Gastrocnemius medialis (tissue), 4 donors: ENCODE measurements at regions not wholly inside any gene's neighbourhood (a gene's known extent, or its start where the extent isn't known, plus 50 kb on each side); places are given as distances from the start of the nearest gene placed in this dataset.

ENCODE experiments used
- ATAC-seq, 2 donors: fragments of 150-250 bp; one replicate each; pipeline ENCODE4 v1.9.1; 2016
- DNase-seq, 2 donors: peaks; one replicate each; pipeline ENCODE4 v3.0.0-alpha.2; 2019
- H3K27ac ChIP-seq, 4 donors: fragments of 200-600 bp; sonication (generic); 1 replicate in 1 of 4; 2 replicates in 3 of 4; pipeline ENCODE4 v1.5.1; 2016 to 2018; ENCODE audit warnings: mild to moderate bottlenecking in 2 of 4, moderate library complexity in 1 of 4
- H3K27me3 ChIP-seq, 3 donors: fragments of 200-600 bp; sonication (generic) in 2 of 3; 1 replicate in 1 of 3; 2 replicates in 2 of 3; pipeline versions ENCODE4 v1.5.1 to v1.6.0; 2016 to 2019; ENCODE audit warnings: mild to moderate bottlenecking in 1 of 3, moderate library complexity in 1 of 3
- H3K36me3 ChIP-seq, 2 donors: fragments of 200-600 bp; sonication (generic) in 1 of 2; one replicate each; pipeline ENCODE4 v1.5.1; 2017 to 2018
- H3K4me1 ChIP-seq, 2 donors: fragments of 200-600 bp; sonication (generic) in 1 of 2; one replicate each; pipeline ENCODE4 v1.5.1; 2016 to 2017; ENCODE audit warnings: mild to moderate bottlenecking in 2 of 2
- H3K4me3 ChIP-seq, 4 donors: fragments of 200-600 bp; sonication (generic) in 3 of 4; 1 replicate in 1 of 4; 2 replicates in 3 of 4; pipeline ENCODE4 v1.5.1; 2016 to 2019; ENCODE audit warnings: mild to moderate bottlenecking in 2 of 4
- H3K9me3 ChIP-seq, 3 donors: fragments of 200-600 bp; sonication (generic) in 2 of 3; 1 replicate in 1 of 3; 2 replicates in 2 of 3; pipeline ENCODE4 v1.5.1; 2016 to 2019
- POLR2A ChIP-seq, 2 donors: fragments of 450-650 bp; IDR thresholded peaks; one replicate each; pipeline ENCODE4 v1.6.1; 2017; ENCODE audit warnings: antibody characterized with exemption in 2 of 2, mild to moderate bottlenecking in 2 of 2, moderate library complexity in 2 of 2
- in situ Hi-C, 4 donors: fragments of 200-750 bp; cut with MboI; loops; one replicate each; pipeline versions ENCODE4 v1.15.0 to v1.8.0; 2017; ENCODE audit warnings: low sequenced_read_pairs in 4 of 4
- intact Hi-C: fragments of 100-400 bp; cut with DNase I; formaldehyde crosslinking; loops from one replicate; pipeline ENCODE4 v1.15.1; 2023; ENCODE audit warnings: low total_unique reads
- TF ChIP-seq, protein P1 (sequence below), 5 experiments: fragments of 450-650 bp in 3 of 5; fragments of 200-600 bp in 2 of 5; sonication (generic) in 2 of 5; IDR thresholded peaks in 4 of 5; conservative IDR thresholded peaks in 1 of 5; 1 replicate in 4 of 5; 2 replicates in 1 of 5; pipeline ENCODE4 v1.5.1; 2016 to 2019; ENCODE audit warnings: antibody characterized with exemption in 5 of 5, mild to moderate bottlenecking in 3 of 5, moderate library complexity in 3 of 5

- H3K36me3 ChIP-seq = no peaks in the 10 kb centered on the region
- ATAC-seq (no peak), DNase-seq (no peak)
- H3K9me3 ChIP-seq = no peaks in the 10 kb centered on the region
- in situ Hi-C loops = no loop called here
- TF ChIP-seq, protein P1, sequence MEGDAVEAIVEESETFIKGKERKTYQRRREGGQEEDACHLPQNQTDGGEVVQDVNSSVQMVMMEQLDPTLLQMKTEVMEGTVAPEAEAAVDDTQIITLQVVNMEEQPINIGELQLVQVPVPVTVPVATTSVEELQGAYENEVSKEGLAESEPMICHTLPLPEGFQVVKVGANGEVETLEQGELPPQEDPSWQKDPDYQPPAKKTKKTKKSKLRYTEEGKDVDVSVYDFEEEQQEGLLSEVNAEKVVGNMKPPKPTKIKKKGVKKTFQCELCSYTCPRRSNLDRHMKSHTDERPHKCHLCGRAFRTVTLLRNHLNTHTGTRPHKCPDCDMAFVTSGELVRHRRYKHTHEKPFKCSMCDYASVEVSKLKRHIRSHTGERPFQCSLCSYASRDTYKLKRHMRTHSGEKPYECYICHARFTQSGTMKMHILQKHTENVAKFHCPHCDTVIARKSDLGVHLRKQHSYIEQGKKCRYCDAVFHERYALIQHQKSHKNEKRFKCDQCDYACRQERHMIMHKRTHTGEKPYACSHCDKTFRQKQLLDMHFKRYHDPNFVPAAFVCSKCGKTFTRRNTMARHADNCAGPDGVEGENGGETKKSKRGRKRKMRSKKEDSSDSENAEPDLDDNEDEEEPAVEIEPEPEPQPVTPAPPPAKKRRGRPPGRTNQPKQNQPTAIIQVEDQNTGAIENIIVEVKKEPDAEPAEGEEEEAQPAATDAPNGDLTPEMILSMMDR (IDR thresholded peaks at IDR 0.05 in 4 of 5, conservative IDR thresholded peaks at IDR 0.05 in 1 of 5) = no peak
- no peak for TF ChIP-seq POLR2A (IDR thresholded peaks at IDR 0.05)
- H3K27me3 ChIP-seq = no peaks in the 10 kb centered on the region
- intact Hi-C loops = no loop called here
- no peak overlapping the region for H3K27ac ChIP-seq
- no peak overlapping the region for H3K4me3 ChIP-seq
- no peaks in the 10 kb centered on the region for H3K4me1 ChIP-seq
Observed at GRCh38 chr2:17107871-17108270, 410.4 kb downstream of the RAD51AP2 start.

- Histone ChIP-seq H3K4me3 (no peak overlapping the region), H3K27me3 (no peaks in the 10 kb centered on the region), H3K36me3 (no peaks in the 10 kb centered on the region), H3K9me3 (no peaks in the 10 kb centered on the region), H3K4me1 (no peaks in the 10 kb centered on the region), H3K27ac (no peak overlapping the region)
- ATAC-seq (no peak), DNase-seq (no peak)
- intact Hi-C loops = no loop called here
- in situ Hi-C loops = no loop called here
- no peak for TF ChIP-seq POLR2A (IDR thresholded peaks at IDR 0.05)
- TF ChIP-seq, protein P1 (IDR thresholded peaks at IDR 0.05 in 4 of 5, conservative IDR thresholded peaks at IDR 0.05 in 1 of 5) = no peak
Observed at GRCh38 chr2:17107151-17107550, 411.1 kb downstream of the RAD51AP2 start.

GRCh38 chr2:17106418-17106817 is 411.8 kb downstream of the RAD51AP2 start:
- no peak overlapping the region for H3K27ac ChIP-seq
- TF ChIP-seq, protein P1 (IDR thresholded peaks at IDR 0.05 in 4 of 5, conservative IDR thresholded peaks at IDR 0.05 in 1 of 5) = no peak
- no peak for TF ChIP-seq POLR2A (IDR thresholded peaks at IDR 0.05)
- no peak for ATAC-seq
- intact Hi-C loops (no loop called here), in situ Hi-C loops (no loop called here)
- H3K4me1 ChIP-seq = no peaks in the 10 kb centered on the region
- no peaks in the 10 kb centered on the region for H3K9me3 ChIP-seq
- H3K4me3 ChIP-seq = no peak overlapping the region
- H3K27me3 ChIP-seq = no peaks in the 10 kb centered on the region
- H3K36me3 ChIP-seq = no peaks in the 10 kb centered on the region
- no peak for DNase-seq

DNA sequence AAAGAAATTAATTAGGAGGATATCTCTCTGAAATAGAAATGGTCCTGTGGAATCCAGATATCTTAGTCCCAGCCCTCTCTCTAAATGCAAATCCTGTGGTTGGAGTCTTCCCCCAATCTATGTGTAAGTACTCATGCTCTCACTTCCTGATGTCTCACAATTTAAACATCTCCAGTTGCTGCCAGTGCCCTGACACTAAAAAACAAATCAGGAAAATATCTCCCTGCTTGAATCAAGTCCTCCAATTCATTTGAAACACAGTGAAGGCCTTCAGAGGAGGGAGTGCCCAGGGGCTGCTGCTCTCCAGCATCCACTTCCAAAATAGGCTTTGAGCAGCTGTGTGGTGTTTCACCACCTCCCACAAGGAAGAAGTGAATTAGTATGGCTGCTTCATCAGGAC is 413.8 kb downstream of the RAD51AP2 start:
- DNase-seq = no peak
- Histone ChIP-seq H3K36me3 (no peaks in the 10 kb centered on the region), H3K27ac (no peak overlapping the region), H3K4me3 (no peak overlapping the region), H3K9me3 (no peaks in the 10 kb centered on the region), H3K4me1 (no peaks in the 10 kb centered on the region), H3K27me3 (no peaks in the 10 kb centered on the region)
- no peak for TF ChIP-seq POLR2A (IDR thresholded peaks at IDR 0.05)
- TF ChIP-seq, protein P1 (IDR thresholded peaks at IDR 0.05 in 4 of 5, conservative IDR thresholded peaks at IDR 0.05 in 1 of 5) = no peak
- in situ Hi-C loops = no loop called here
- no peak for ATAC-seq
- intact Hi-C loops = no loop called here

GRCh38 chr2:17101596-17101995 is 416.6 kb downstream of the RAD51AP2 start:
- TF ChIP-seq, protein P1 (IDR thresholded peaks at IDR 0.05 in 4 of 5, conservative IDR thresholded peaks at IDR 0.05 in 1 of 5) = no peak
- TF ChIP-seq POLR2A (IDR thresholded peaks at IDR 0.05) = no peak
- Histone ChIP-seq H3K27me3 (no peaks in the 10 kb centered on the region), H3K4me3 (no peak overlapping the region), H3K4me1 (no peaks in the 10 kb centered on the region), H3K9me3 (no peaks in the 10 kb centered on the region), H3K27ac (no peak overlapping the region), H3K36me3 (no peaks in the 10 kb centered on the region)
- DNase-seq = no peak
- in situ Hi-C loops = no loop called here
- intact Hi-C loops = no loop called here
- no peak for ATAC-seq
